Caco-2 (cell line): ENCODE measurements at regions not wholly inside any gene's neighbourhood (a gene's known extent, or its start where the extent isn't known, plus 50 kb on each side); places are given as distances from the start of the nearest gene placed in this dataset.

Experiments
- BruUV-seq: library from RNA; stranded (reverse); fragments of 400-500 nt; replicated peaks from 2 replicates; lab custom pipeline; 2021; lab: Mats Ljungman, UMichigan
- CTCF ChIA-PET: fragments of 300-600 bp; sonication (Branson Sonifier 250); formaldehyde crosslinking; loops from one replicate; lab custom pipeline; 2022; ENCODE audit warnings: antibody characterized with exemption; lab: Charles Lee
- POLR2A ChIA-PET: fragments of 300-600 bp; sonication (Branson Sonifier 250); formaldehyde crosslinking; loops from one replicate; lab custom pipeline; 2022; ENCODE audit warnings: antibody characterized with exemption; lab: Charles Lee
- DNase-seq, 2 experiments: peaks; one replicate each; pipeline versions ENCODE4 v3.0.0 to v3.0.0-alpha.2; 2020 to 2022
- H3K27me3 ChIP-seq: replicated peaks from 2 replicates; pipeline ENCODE4 v1.6.0; 2011; ENCODE audit warnings: low read length; ENCODE audit not compliant: control insufficient read depth, insufficient read depth
- H3K36me3 ChIP-seq: 2 replicates; pipeline ENCODE4 v1.5.1; 2011; ENCODE audit warnings: low read length; ENCODE audit not compliant: control insufficient read depth, insufficient read depth
- H3K4me1 ChIP-seq: fragments of 250-450 bp; sonication (Bioruptor Pico); 2 replicates; pipeline ENCODE4 v1.5.1; 2020; ENCODE audit warnings: mild to moderate bottlenecking
- H3K4me3 ChIP-seq: 2 replicates; pipeline ENCODE4 v1.5.1; 2011; ENCODE audit warnings: low read depth, mild to moderate bottlenecking, control low read depth, low read length
- H3K9me3 ChIP-seq: fragments of 250-450 bp; sonication (Bioruptor Pico); 2 replicates; pipeline ENCODE4 v1.5.1; 2020; ENCODE audit warnings: mild to moderate bottlenecking, moderate library complexity
- H3K27ac Mint-ChIP-seq: one replicate; pipeline ENCODE4 v1.8.0; 2022; ENCODE audit warnings: mixed read lengths; ENCODE audit not compliant: unreplicated experiment
- H3K27me3 Mint-ChIP-seq: one replicate; pipeline ENCODE4 v1.8.0; 2022; ENCODE audit warnings: mixed read lengths; ENCODE audit not compliant: insufficient read depth, unreplicated experiment
- H3K36me3 Mint-ChIP-seq: one replicate; pipeline ENCODE4 v1.8.0; 2022; ENCODE audit warnings: mild to moderate bottlenecking, mixed read lengths; ENCODE audit not compliant: insufficient read depth, unreplicated experiment
- H3K4me1 Mint-ChIP-seq: one replicate; pipeline ENCODE4 v1.8.0; 2022; ENCODE audit warnings: low read depth, mixed read lengths; ENCODE audit not compliant: unreplicated experiment
- H3K4me3 Mint-ChIP-seq: one replicate; pipeline ENCODE4 v1.8.0; 2022; ENCODE audit warnings: mild to moderate bottlenecking, moderate library complexity, mixed read lengths; ENCODE audit not compliant: unreplicated experiment
- H3K9me3 Mint-ChIP-seq: one replicate; pipeline ENCODE4 v1.8.0; 2022; ENCODE audit warnings: mixed read lengths; ENCODE audit not compliant: unreplicated experiment
- CTCF ChIP-seq, 2 experiments: fragments of 200-600 bp in 1 of 2; IDR thresholded peaks; 1 replicate in 1 of 2; 2 replicates in 1 of 2; pipeline versions ENCODE4 v1.5.1 to v1.8.0; 2011 to 2022; ENCODE audit warnings: antibody characterized with exemption in 1 of 2, control low read depth in 1 of 2, inconsistent platforms in 1 of 2, low read depth in 1 of 2, low read length in 1 of 2, mild to moderate bottlenecking in 1 of 2, moderate library complexity in 1 of 2; ENCODE audit not compliant: insufficient read depth in 1 of 2, severe bottlenecking in 1 of 2, unreplicated experiment in 1 of 2
- intact Hi-C: fragments of 100-400 bp; cut with micrococcal nuclease; formaldehyde crosslinking; loops from one replicate; pipeline ENCODE4 v1.10.0; 2022; ENCODE audit not compliant: unreplicated experiment

GRCh38 chr21:35585155-35585554 lies 475.2 kb downstream of the SETD4 start:
- Histone ChIP-seq H3K4me1 (peaks cover 7% of the 10 kb centered on the region; the same call in 1 of the 2 replicates), H3K36me3 (no peaks in the 10 kb centered on the region), H3K4me3 (no peak overlapping the region), H3K9me3 (no peaks in the 10 kb centered on the region), H3K27me3 (no peaks in the 10 kb centered on the region)
- POLR2A ChIA-PET: no interaction called here
- H3K27me3 Mint-ChIP-seq: peaks cover 8% of the 10 kb centered on the region
- BruUV-seq: no TSS peak
- no peak for TF ChIP-seq CTCF (IDR thresholded peaks at IDR 0.05; ENCODE audit: insufficient read depth in 1 of 2, low read depth in 1 of 2, low read length in 1 of 2, severe bottlenecking in 1 of 2, unreplicated experiment in 1 of 2)
- H3K9me3 Mint-ChIP-seq: no peaks in the 10 kb centered on the region
- intact Hi-C loops: no loop called here
- H3K4me3 Mint-ChIP-seq: no peak overlapping the region
- no peak for DNase-seq
- H3K36me3 Mint-ChIP-seq: no peaks in the 10 kb centered on the region
- CTCF ChIA-PET: no interaction called here
- H3K4me1 Mint-ChIP-seq: no peaks in the 10 kb centered on the region
- H3K27ac Mint-ChIP-seq: no peak overlapping the region

- Mint-ChIP-seq H3K27me3 (peaks cover 9% of the 10 kb centered on the region), H3K27ac (no peak overlapping the region), H3K36me3 (no peaks in the 10 kb centered on the region), H3K4me3 (no peak overlapping the region), H3K4me1 (no peaks in the 10 kb centered on the region), H3K9me3 (no peaks in the 10 kb centered on the region)
- Histone ChIP-seq H3K9me3 (no peaks in the 10 kb centered on the region), H3K4me3 (no peak overlapping the region), H3K36me3 (no peaks in the 10 kb centered on the region), H3K4me1 (peaks cover 7% of the 10 kb centered on the region; the same call in 1 of the 2 replicates), H3K27me3 (no peaks in the 10 kb centered on the region)
- no peak for TF ChIP-seq CTCF (IDR thresholded peaks at IDR 0.05; ENCODE audit: insufficient read depth in 1 of 2, low read depth in 1 of 2, low read length in 1 of 2, severe bottlenecking in 1 of 2, unreplicated experiment in 1 of 2)
- ChIA-PET POLR2A (no interaction called here), CTCF (no interaction called here)
- no peak for DNase-seq
- no TSS peak for BruUV-seq
- intact Hi-C loops: no loop called here
Measured at GRCh38 chr21:35583566-35584216, 476.6 kb downstream of the SETD4 start.

GRCh38 chr21:35582731-35583130 lies 477.6 kb downstream of the SETD4 start:
- Histone ChIP-seq H3K36me3 (no peaks in the 10 kb centered on the region), H3K4me1 (peaks cover 2% of the 10 kb centered on the region; the same call in 1 of the 2 replicates), H3K9me3 (no peaks in the 10 kb centered on the region), H3K4me3 (no peak overlapping the region), H3K27me3 (no peaks in the 10 kb centered on the region)
- CTCF ChIA-PET: no interaction called here
- POLR2A ChIA-PET: no interaction called here
- Mint-ChIP-seq H3K9me3 (no peaks in the 10 kb centered on the region), H3K27me3 (peaks cover 11% of the 10 kb centered on the region), H3K4me1 (no peaks in the 10 kb centered on the region), H3K27ac (no peak overlapping the region), H3K4me3 (no peak overlapping the region), H3K36me3 (no peaks in the 10 kb centered on the region)
- no TSS peak for BruUV-seq
- intact Hi-C loops: no loop called here
- TF ChIP-seq CTCF (IDR thresholded peaks at IDR 0.05; ENCODE audit: insufficient read depth in 1 of 2, low read depth in 1 of 2, low read length in 1 of 2, severe bottlenecking in 1 of 2, unreplicated experiment in 1 of 2): no peak
- no peak for DNase-seq
